DMS79 (cell line): ENCODE measurements at regions not wholly inside any gene's neighbourhood (a gene's known extent, or its start where the extent isn't known, plus 50 kb on each side); places are given as distances from the start of the nearest gene placed in this dataset.
"Not testable (repeated sequence)": the region's sequence is repeated elsewhere in the genome, so short reads cannot be mapped to it uniquely, and the experiment has no call there.

Experiments used
- DNase-seq: peaks from one replicate; lab custom pipeline; 2025; lab: John Stamatoyannopoulos, UW

GRCh38 chr5:5738797-5739489, 316.5 kb downstream of the ICE1 start:
- DNase-seq, result no peak

DNA sequence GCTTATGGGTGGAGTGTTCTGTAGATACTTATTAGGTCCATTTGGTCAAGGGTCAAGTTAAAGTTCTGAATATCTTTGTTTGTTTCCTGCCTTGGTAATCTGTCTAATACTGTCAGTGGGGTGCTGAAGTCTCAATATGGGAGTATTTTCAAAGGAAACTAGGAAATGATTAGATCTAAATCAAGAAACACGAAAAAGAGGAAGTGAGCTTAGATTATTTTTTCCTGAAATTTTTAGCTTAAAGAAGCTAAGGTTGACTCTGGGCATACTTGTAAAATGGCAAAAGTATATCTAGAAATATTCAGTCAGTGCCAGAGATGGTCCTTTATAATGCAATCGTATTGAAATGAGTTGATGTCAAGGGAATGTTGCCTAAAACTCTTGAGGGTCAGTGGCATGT, 313.5 kb downstream of the ICE1 start:
- DNase-seq, result no peak

GRCh38 chr5:5733058-5733457, 310.6 kb downstream of the ICE1 start:
- DNase-seq, result not testable (repeated sequence)

DNA sequence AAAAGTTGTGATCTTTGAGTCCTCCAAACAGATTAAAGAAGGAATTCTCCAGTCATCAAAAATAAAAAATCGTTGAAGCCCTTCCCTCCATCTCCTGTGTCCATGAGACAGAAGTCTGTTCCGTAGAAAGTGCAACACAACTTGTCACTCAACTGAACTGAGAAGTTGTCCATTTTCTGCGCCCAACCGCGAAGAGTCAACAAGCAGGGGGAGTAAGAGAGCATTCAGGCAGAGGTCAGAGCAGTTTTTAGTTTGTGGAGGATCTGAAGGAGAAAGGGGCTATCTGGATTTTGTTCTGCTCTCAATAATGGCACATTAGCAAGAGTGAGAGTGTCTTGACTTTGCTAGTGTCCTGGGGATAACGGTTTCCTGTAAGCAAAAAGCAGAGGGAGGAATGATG, 303.9 kb downstream of the ICE1 start:
- DNase-seq, result no peak

DNA sequence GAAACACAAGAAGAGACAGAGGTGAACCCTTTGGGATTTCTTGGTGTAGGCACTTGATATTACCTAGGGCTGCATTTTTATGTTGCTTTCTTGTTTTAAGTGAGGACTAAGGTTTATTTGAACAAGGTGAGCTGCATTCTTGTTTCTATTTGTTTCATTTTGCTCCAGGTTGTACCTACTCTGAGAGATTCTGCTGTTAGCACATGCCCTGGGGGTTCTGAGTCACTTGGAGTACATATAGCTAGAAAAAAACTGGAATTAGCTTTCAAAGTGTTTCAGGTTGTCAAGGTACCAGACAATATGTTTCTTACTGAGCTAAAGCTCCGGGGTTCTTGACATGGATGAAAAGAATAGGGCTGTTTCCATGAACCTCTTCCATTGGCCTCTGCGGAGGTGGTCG, 299.4 kb downstream of the ICE1 start:
- DNase-seq, result no peak

DNA sequence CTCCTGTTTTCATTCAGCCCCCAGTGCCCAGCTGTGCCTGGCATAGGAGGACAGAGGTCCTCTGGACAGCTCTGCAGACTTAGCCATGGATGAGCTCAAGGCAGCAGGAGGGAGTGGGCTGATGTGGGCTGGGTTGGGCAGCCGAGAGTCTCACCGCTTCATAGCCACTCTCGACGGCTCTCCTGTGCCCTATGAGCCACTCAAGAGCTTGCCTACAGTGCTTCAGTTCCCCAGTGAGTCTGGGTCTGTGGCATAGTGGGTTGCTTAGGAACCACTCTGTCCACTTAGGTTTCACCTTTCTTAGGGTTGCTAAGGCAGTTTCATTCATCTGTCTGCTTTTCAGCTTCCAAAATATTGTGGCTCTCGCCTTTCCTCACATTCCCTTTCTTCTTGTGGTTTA, 296.8 kb downstream of the ICE1 start:
- peak; percentile 31 for DNase-seq

GRCh38 chr5:5716665-5717064, 294.2 kb downstream of the ICE1 start:
- no peak for DNase-seq

DNA sequence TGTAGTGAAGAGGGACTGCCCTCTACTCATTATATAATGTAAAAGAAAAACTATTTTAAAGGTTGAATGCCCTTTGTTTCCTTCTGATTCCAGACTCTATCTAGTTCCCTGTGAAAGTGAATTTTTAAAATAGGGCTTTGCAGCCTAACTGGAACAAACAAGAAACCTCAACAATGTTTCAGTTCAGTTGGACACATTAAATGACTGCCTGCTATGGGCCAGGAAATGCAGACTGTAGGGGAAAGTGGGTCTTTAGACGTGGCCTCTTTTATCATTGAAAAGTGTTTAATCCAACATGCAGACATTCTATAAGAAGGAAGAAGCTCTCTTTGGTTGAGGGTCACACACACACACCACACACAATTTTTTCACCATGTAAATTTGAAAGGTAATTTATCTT, 289.1 kb downstream of the ICE1 start:
- DNase-seq, result no peak

- no peak for DNase-seq
Measured at GRCh38 chr5:5711112-5711511, 288.6 kb downstream of the ICE1 start.

GRCh38 chr5:5710471-5710870, 288.0 kb downstream of the ICE1 start:
- DNase-seq, result no peak

GRCh38 chr5:5708367-5708919, 286.0 kb downstream of the ICE1 start:
- DNase-seq, result no peak

DNA sequence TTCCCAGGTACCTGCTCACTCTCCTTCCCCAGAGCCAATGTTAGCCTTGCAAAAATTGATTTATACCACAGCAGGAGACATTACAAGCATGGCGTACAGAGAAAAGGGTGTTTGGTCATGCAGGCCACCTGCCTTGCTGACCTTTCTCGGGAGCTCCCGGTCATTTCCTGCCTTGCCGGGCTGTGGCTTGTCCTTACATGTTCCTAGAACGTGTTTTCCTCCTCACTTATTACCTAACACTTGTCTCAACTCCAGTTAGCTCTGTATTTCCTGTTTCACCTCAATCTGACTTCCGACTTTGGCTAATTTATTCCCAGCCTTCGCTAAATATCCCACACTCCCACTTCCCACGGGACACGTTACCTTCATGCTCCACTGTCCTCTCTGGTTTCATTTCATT, 282.5 kb downstream of the ICE1 start:
- no peak for DNase-seq

GRCh38 chr5:5704352-5704751, 281.9 kb downstream of the ICE1 start:
- DNase-seq, result no peak

DNA sequence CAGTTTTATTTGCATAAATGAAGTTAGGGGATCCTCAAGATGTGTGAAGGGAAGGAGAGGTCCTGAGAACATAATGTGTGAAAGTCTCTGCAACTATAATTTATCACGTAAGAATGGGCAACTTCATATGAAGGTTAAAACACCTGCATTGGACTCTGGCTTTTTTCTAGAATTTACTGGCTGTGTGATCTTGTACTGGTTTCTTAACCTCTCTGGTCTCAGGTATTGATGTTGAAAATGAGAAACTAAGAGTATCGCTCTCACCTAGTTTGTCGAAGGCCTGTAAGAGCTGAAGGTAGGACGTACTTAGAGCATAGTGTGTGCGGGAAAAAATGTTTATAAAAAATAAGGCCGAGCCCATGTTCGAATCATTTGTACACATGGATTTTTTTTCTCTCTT, 280.5 kb downstream of the ICE1 start:
- no peak for DNase-seq

DNA sequence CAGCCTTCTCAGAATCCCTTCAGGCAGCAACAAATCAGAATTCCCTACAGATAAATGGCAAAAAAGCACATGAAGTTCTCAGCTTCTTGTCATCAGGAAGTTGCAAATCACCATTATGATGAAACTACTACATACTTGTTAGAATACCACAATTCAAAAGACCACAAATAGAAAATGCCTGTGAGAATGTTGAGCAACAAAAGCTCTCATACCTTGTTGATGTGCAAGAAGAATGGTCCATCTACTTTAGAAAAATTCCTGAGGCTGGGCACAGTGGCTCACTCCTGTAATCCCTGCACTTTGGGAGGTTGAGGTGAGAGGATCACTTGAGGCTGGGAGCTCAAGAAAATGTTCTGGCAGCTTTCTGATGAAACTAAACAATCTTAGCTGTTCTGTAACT, 278.1 kb downstream of the ICE1 start:
- no peak for DNase-seq

DNA sequence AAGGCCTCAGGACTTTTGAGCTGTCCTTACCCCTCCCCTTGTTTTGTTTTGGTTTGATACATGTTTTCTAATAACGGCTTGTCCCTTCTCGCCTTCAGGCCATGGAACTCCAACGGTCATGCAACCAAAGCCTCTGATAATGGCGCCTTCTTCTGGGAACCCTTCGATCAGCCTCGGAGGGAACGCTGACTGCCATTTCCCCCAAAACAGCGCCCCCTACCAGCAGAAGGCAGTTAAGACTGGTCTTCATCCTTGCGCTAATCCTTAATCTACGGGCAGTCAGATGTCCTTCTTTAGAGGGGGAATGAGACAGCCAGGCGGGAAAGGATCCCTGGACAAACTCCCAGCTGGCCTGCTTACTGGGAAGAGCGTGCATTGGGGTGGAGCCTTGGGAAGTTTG, 276.6 kb downstream of the ICE1 start:
- DNase-seq, result no peak

GRCh38 chr5:5695266-5695665, 272.8 kb downstream of the ICE1 start:
- DNase-seq, result no peak

GRCh38 chr5:5688925-5689310, 266.4 kb downstream of the ICE1 start:
- DNase-seq, result no peak

- DNase-seq, result no peak
Measured at GRCh38 chr5:5688194-5688924, 265.9 kb downstream of the ICE1 start.

DNA sequence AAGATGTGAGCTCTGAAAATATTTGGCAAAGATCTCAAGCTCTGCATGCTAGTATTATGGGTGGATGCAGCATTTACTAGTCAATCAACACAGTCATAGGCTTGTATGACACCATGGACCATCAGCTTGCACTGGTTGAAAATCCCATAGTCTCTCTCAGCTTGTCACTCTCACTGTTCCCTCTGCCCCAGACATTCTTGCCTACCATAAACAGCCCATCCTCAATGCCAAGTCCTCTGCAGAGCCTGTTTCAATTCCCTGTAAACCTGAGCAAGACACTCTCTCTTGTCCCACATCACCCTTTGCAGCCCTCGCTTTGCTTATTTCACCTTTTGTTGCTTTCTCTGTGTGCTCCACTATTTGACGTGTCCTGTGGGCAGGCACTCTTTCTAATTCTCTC, 264.6 kb downstream of the ICE1 start:
- DNase-seq, result no peak

DNA sequence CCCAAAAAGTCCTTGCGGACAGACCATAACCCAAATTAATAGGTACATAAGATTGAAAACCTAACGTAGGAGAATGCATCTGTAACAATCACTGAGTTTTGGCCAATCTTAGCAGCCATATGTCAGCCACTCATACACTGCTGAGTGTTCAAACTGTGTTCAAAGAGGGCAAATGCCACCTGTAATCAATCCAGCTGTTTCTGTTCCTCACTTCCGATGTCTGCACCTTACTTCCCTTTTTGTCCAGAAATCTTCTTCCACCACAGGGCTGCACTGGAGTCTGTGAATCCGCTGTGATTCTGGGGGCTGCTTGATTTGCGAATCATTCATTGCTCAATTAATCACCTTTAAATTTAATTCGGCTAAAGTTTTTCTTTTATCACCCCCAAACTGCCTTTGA, 263.9 kb downstream of the ICE1 start:
- DNase-seq, result no peak

- DNase-seq, result no peak
Measured at GRCh38 chr5:5685737-5686136, 263.3 kb downstream of the ICE1 start.

- no peak for DNase-seq
Measured at GRCh38 chr5:5683174-5683573, 260.7 kb downstream of the ICE1 start.

- no peak for DNase-seq
Measured at GRCh38 chr5:5678909-5679308, 256.4 kb downstream of the ICE1 start.
